PC-9 (cell line): ENCODE measurements at regions not wholly inside any gene's neighbourhood (a gene's known extent, or its start where the extent isn't known, plus 50 kb on each side); places are given as distances from the start of the nearest gene placed in this dataset.

Experiments used
- BruUV-seq: library from RNA; stranded (reverse); fragments of 400-500 nt; replicated peaks from 2 replicates; lab custom pipeline; 2021; lab: Mats Ljungman, UMichigan
- CTCF ChIA-PET: fragments of 300-600 bp; sonication (Branson Sonifier 250); formaldehyde crosslinking; loops from one replicate; lab custom pipeline; 2022; ENCODE audit warnings: antibody characterized with exemption; lab: Charles Lee
- POLR2A ChIA-PET: fragments of 300-600 bp; sonication (Branson Sonifier 250); formaldehyde crosslinking; loops from one replicate; lab custom pipeline; 2022; ENCODE audit warnings: antibody characterized with exemption; ENCODE audit not compliant: unreplicated experiment; lab: Charles Lee
- DNase-seq, 2 experiments: peaks; one replicate each; pipeline versions ENCODE4 v3.0.0 to v3.0.0-alpha.2; 2015 to 2022; ENCODE audit warnings: mixed read lengths in 1 of 2
- H2AFZ ChIP-seq: fragments of 200-600 bp; sonication (generic); 2 replicates; pipeline ENCODE4 v1.8.1; 2017; ENCODE audit warnings: antibody characterized with exemption
- H3F3A ChIP-seq: fragments of 200-600 bp; sonication (generic); 2 replicates; pipeline ENCODE4 v1.8.1; 2017; ENCODE audit warnings: antibody characterized with exemption, mild to moderate bottlenecking, low read depth; ENCODE audit not compliant: insufficient read depth
- H3K27ac ChIP-seq: fragments of 200-600 bp; sonication (generic); 2 replicates; pipeline ENCODE4 v1.6.1; 2016; ENCODE audit warnings: mixed run types
- H3K27me3 ChIP-seq: fragments of 200-600 bp; sonication (generic); 2 replicates; pipeline ENCODE4 v1.6.1; 2016; ENCODE audit warnings: low read depth, mixed run types; ENCODE audit not compliant: insufficient read depth
- H3K36me3 ChIP-seq: fragments of 200-600 bp; sonication (generic); 2 replicates; pipeline ENCODE4 v1.6.1; 2016; ENCODE audit warnings: low read depth, mixed run types
- H3K4me1 ChIP-seq: fragments of 200-600 bp; sonication (generic); replicated peaks from 2 replicates; pipeline ENCODE4 v1.6.1; 2016; ENCODE audit warnings: mixed run types; ENCODE audit not compliant: insufficient read depth
- H3K4me2 ChIP-seq: fragments of 200-600 bp; sonication (generic); 2 replicates; pipeline ENCODE4 v1.6.1; 2017; ENCODE audit warnings: mixed run types
- H3K4me3 ChIP-seq: fragments of 200-600 bp; sonication (generic); 2 replicates; pipeline ENCODE4 v1.6.1; 2016; ENCODE audit warnings: mixed run types
- H3K79me2 ChIP-seq: fragments of 200-600 bp; sonication (generic); 2 replicates; pipeline ENCODE4 v1.6.1; 2017; ENCODE audit warnings: low read depth, mixed run types
- H3K9me2 ChIP-seq: fragments of 200-600 bp; sonication (generic); 2 replicates; pipeline ENCODE4 v1.8.1; 2017; ENCODE audit warnings: mild to moderate bottlenecking; ENCODE audit not compliant: insufficient read depth
- H3K9me3 ChIP-seq: fragments of 200-600 bp; sonication (generic); 2 replicates; pipeline ENCODE4 v1.8.1; 2016; ENCODE audit warnings: low read depth; ENCODE audit not compliant: insufficient read depth
- H4K20me1 ChIP-seq: fragments of 200-600 bp; sonication (generic); 2 replicates; pipeline ENCODE4 v1.8.1; 2017; ENCODE audit not compliant: insufficient read depth
- CTCF ChIP-seq: fragments of 200-600 bp; sonication (generic); conservative IDR thresholded peaks from 2 replicates; pipeline ENCODE4 v1.6.1; 2017; ENCODE audit warnings: mixed run types, antibody characterized with exemption, mild to moderate bottlenecking, moderate library complexity
- EZH2 ChIP-seq: fragments of 200-600 bp; sonication (generic); IDR thresholded peaks from 2 replicates; pipeline ENCODE4 v1.8.0; 2017; ENCODE audit warnings: antibody characterized with exemption, low read depth
- intact Hi-C: fragments of 100-400 bp; cut with micrococcal nuclease; formaldehyde crosslinking; loops from one replicate; pipeline ENCODE4 v1.10.0; 2022; ENCODE audit not compliant: unreplicated experiment

- H3K27me3 ChIP-seq: no peaks in the 10 kb centered on the region
- no peak overlapping the region for H3K4me2 ChIP-seq
- ChIA-PET POLR2A (no interaction called here), CTCF (no interaction called here)
- H3K9me2 ChIP-seq: no peaks in the 10 kb centered on the region
- H3F3A ChIP-seq: no peaks in the 10 kb centered on the region
- H2AFZ ChIP-seq: no peak overlapping the region
- H3K27ac ChIP-seq: no peak overlapping the region
- DNase-seq: no peak
- no peaks in the 10 kb centered on the region for H3K36me3 ChIP-seq
- no peaks in the 10 kb centered on the region for H4K20me1 ChIP-seq
- no peaks in the 10 kb centered on the region for H3K9me3 ChIP-seq
- intact Hi-C loops: no loop called here
- no peak overlapping the region for H3K4me3 ChIP-seq
- H3K79me2 ChIP-seq: no peaks in the 10 kb centered on the region
- no TSS peak for BruUV-seq
- TF ChIP-seq CTCF (no peak), EZH2 (no peak)
- H3K4me1 ChIP-seq: no peaks in the 10 kb centered on the region
These were observed 252.4 kb downstream of the GXYLT1 start for GRCh38 chr12:41892302-41892701.

GRCh38 chr12:41891226-41891625, 253.4 kb downstream of the GXYLT1 start:
- Histone ChIP-seq H2AFZ (no peak overlapping the region), H3K4me3 (no peak overlapping the region), H3K4me2 (no peak overlapping the region), H3K27me3 (no peaks in the 10 kb centered on the region), H3K79me2 (no peaks in the 10 kb centered on the region), H4K20me1 (no peaks in the 10 kb centered on the region), H3K4me1 (no peaks in the 10 kb centered on the region), H3K27ac (no peak overlapping the region), H3F3A (no peaks in the 10 kb centered on the region), H3K36me3 (no peaks in the 10 kb centered on the region), H3K9me2 (no peaks in the 10 kb centered on the region), H3K9me3 (no peaks in the 10 kb centered on the region)
- ChIA-PET CTCF (no interaction called here), POLR2A (no interaction called here)
- no TSS peak for BruUV-seq
- no peak for DNase-seq
- TF ChIP-seq CTCF (no peak), EZH2 (no peak)
- intact Hi-C loops: no loop called here

- POLR2A ChIA-PET: no interaction called here
- H3K4me3 ChIP-seq: no peak overlapping the region
- H3K27me3 ChIP-seq: no peaks in the 10 kb centered on the region
- no peak overlapping the region for H3K27ac ChIP-seq
- no peak for DNase-seq
- H3K36me3 ChIP-seq: no peaks in the 10 kb centered on the region
- H3K79me2 ChIP-seq: no peaks in the 10 kb centered on the region
- intact Hi-C loops: no loop called here
- no peak overlapping the region for H3K4me2 ChIP-seq
- H3K4me1 ChIP-seq: no peaks in the 10 kb centered on the region
- TF ChIP-seq EZH2 (no peak), CTCF (no peak)
- no peaks in the 10 kb centered on the region for H3K9me3 ChIP-seq
- H3F3A ChIP-seq: no peaks in the 10 kb centered on the region
- no peaks in the 10 kb centered on the region for H4K20me1 ChIP-seq
- no TSS peak for BruUV-seq
- no peak overlapping the region for H2AFZ ChIP-seq
- H3K9me2 ChIP-seq: 0 out of 2 replicates have a peak, but pooled peaks cover 1% of the 10 kb centered on the region
- CTCF ChIA-PET: no interaction called here
These were observed 256.4 kb downstream of the GXYLT1 start for GRCh38 chr12:41888285-41888684.
